ENCODE measurements at regions not wholly inside any gene's neighbourhood (a gene's known extent, or its start where the extent isn't known, plus 50 kb on each side); places are given as distances from the start of the nearest gene placed in this dataset.

DNA sequence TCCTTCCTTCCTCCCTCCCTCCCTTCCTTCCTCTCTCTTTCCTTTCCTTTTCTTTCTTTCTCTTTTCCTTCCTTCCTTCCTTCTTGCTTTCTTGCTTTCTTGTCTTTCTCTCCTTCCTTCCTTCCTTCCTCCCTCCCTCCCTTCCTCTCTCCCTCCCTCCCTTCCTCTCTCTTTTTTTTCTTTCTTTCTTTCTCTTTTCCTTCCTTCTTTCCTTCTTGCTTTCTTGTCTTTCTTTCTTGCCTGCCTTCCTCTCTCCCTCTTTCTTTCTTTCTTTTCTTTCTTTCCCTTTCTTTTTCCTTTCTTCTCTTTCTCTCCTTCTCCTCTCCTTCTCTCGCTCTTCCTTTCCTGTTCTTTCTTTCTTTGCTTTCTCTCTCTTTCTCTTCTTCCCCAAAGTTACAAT lies 728.4 kb upstream of the ADAMTS5 start:
- CTCF ChIA-PET, result no interaction called here
- Histone ChIP-seq H3K4me1 (no peaks in the 10 kb centered on the region), H3K9me3 (no peaks in the 10 kb centered on the region), H3K4me3 (ENCODE audit: low read depth, low read length) (no peak overlapping the region), H3K36me3 (ENCODE audit: control insufficient read depth, insufficient read depth, low read length) (no peaks in the 10 kb centered on the region), H3K27me3 (replicated peaks; ENCODE audit: control insufficient read depth, insufficient read depth, low read length) (no peaks in the 10 kb centered on the region)
- Mint-ChIP-seq H3K4me3 (ENCODE audit: unreplicated experiment) (no peak overlapping the region), H3K9me3 (ENCODE audit: unreplicated experiment) (no peaks in the 10 kb centered on the region), H3K27ac (ENCODE audit: unreplicated experiment) (no peak overlapping the region), H3K4me1 (ENCODE audit: low read depth, unreplicated experiment) (no peaks in the 10 kb centered on the region), H3K36me3 (ENCODE audit: insufficient read depth, unreplicated experiment) (no peaks in the 10 kb centered on the region), H3K27me3 (ENCODE audit: insufficient read depth, unreplicated experiment) (peaks cover 11% of the 10 kb centered on the region)
- intact Hi-C loops (cut with micrococcal nuclease; ENCODE audit: unreplicated experiment), result no loop called here
- POLR2A ChIA-PET, result no interaction called here
- no peak for TF ChIP-seq CTCF (IDR thresholded peaks at IDR 0.05; ENCODE audit: insufficient read depth in 1 of 2, low read depth in 1 of 2, low read length in 1 of 2, severe bottlenecking in 1 of 2, unreplicated experiment in 1 of 2)
- no TSS peak for BruUV-seq (replicated peaks)
- no peak for DNase-seq

GRCh38 chr21:27694667-27695066 lies 727.8 kb upstream of the ADAMTS5 start:
- H3K4me3 ChIP-seq (ENCODE audit: low read depth, low read length), result no peak overlapping the region
- BruUV-seq (replicated peaks), result no TSS peak
- Mint-ChIP-seq H3K36me3 (ENCODE audit: insufficient read depth, unreplicated experiment) (no peaks in the 10 kb centered on the region), H3K4me3 (ENCODE audit: unreplicated experiment) (no peak overlapping the region), H3K4me1 (ENCODE audit: low read depth, unreplicated experiment) (no peaks in the 10 kb centered on the region), H3K9me3 (ENCODE audit: unreplicated experiment) (no peaks in the 10 kb centered on the region), H3K27ac (ENCODE audit: unreplicated experiment) (no peak overlapping the region), H3K27me3 (ENCODE audit: insufficient read depth, unreplicated experiment) (peaks cover 11% of the 10 kb centered on the region)
- CTCF ChIA-PET, result no interaction called here
- TF ChIP-seq CTCF (IDR thresholded peaks at IDR 0.05; ENCODE audit: insufficient read depth in 1 of 2, low read depth in 1 of 2, low read length in 1 of 2, severe bottlenecking in 1 of 2, unreplicated experiment in 1 of 2), result no peak
- no peaks in the 10 kb centered on the region for H3K4me1 ChIP-seq
- H3K9me3 ChIP-seq, result no peaks in the 10 kb centered on the region
- no peaks in the 10 kb centered on the region for H3K36me3 ChIP-seq (ENCODE audit: control insufficient read depth, insufficient read depth, low read length)
- intact Hi-C loops (cut with micrococcal nuclease; ENCODE audit: unreplicated experiment), result no loop called here
- POLR2A ChIA-PET, result no interaction called here
- no peaks in the 10 kb centered on the region for H3K27me3 ChIP-seq (replicated peaks; ENCODE audit: control insufficient read depth, insufficient read depth, low read length)
- DNase-seq, result no peak

DNA sequence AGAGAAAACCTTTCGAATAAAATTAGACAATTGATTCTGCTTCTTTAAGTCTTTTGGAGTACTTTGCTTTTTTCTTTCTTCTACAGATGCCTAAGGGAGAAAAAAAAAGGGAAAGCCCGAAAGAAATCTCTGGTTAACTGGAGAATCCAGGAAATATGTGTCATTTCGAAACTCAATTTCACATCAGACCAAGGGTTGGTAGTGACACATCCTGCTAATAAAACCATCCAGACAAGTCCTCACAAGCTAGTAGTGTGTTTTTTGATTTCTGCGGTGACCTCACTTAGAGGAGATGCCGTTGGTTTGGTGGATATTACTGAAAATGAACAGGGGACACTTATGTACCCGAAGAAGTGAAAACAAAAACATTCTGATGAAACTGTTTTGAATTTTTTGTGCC lies 726.5 kb upstream of the ADAMTS5 start:
- H3K27ac Mint-ChIP-seq (ENCODE audit: unreplicated experiment), result no peak overlapping the region
- H3K27me3 Mint-ChIP-seq (ENCODE audit: insufficient read depth, unreplicated experiment), result peaks cover 11% of the 10 kb centered on the region
- Histone ChIP-seq H3K9me3 (peaks cover 2% of the 10 kb centered on the region; the same call in 1 of the 2 replicates), H3K4me1 (no peaks in the 10 kb centered on the region), H3K4me3 (ENCODE audit: low read depth, low read length) (no peak overlapping the region), H3K36me3 (ENCODE audit: control insufficient read depth, insufficient read depth, low read length) (no peaks in the 10 kb centered on the region), H3K27me3 (replicated peaks; ENCODE audit: control insufficient read depth, insufficient read depth, low read length) (no peaks in the 10 kb centered on the region)
- no peak for TF ChIP-seq CTCF (IDR thresholded peaks at IDR 0.05; ENCODE audit: insufficient read depth in 1 of 2, low read depth in 1 of 2, low read length in 1 of 2, severe bottlenecking in 1 of 2, unreplicated experiment in 1 of 2)
- no peak overlapping the region for H3K4me3 Mint-ChIP-seq (ENCODE audit: unreplicated experiment)
- H3K36me3 Mint-ChIP-seq (ENCODE audit: insufficient read depth, unreplicated experiment), result no peaks in the 10 kb centered on the region
- ChIA-PET CTCF (no interaction called here), POLR2A (no interaction called here)
- H3K9me3 Mint-ChIP-seq (ENCODE audit: unreplicated experiment), result peaks cover 4% of the 10 kb centered on the region
- BruUV-seq (replicated peaks), result no TSS peak
- intact Hi-C loops (cut with micrococcal nuclease; ENCODE audit: unreplicated experiment), result no loop called here
- no peaks in the 10 kb centered on the region for H3K4me1 Mint-ChIP-seq (ENCODE audit: low read depth, unreplicated experiment)
- DNase-seq, result no peak

Data from Caco-2 (cell line).